ENCODE measurements at regions not wholly inside any gene's neighbourhood (a gene's known extent, or its start where the extent isn't known, plus 50 kb on each side); places are given as distances from the start of the nearest gene placed in this dataset.

GRCh38 chr3:29202378-29202777 is 78.5 kb upstream of the RBMS3 start:
- DNase-seq: no peak

GRCh38 chr3:29203851-29204250 is 77.0 kb upstream of the RBMS3 start:
- DNase-seq: no peak

- no peak for DNase-seq
These were observed 73.4 kb upstream of the RBMS3 start for GRCh38 chr3:29207427-29207826.

GRCh38 chr3:29212789-29213433 is 68.0 kb upstream of the RBMS3 start:
- no peak for DNase-seq

- DNase-seq: no peak
These were observed 66.7 kb upstream of the RBMS3 start for GRCh38 chr3:29214009-29214658.

GRCh38 chr3:29215948-29216347 is 64.9 kb upstream of the RBMS3 start:
- no peak for DNase-seq

- DNase-seq: no peak
These were observed 54.2 kb upstream of the RBMS3 start for GRCh38 chr3:29226706-29227105.

- DNase-seq: no peak
These were observed 53.6 kb upstream of the RBMS3 start for GRCh38 chr3:29227307-29227706.
